Mucosa of descending colon (tissue), 3 donors: ENCODE measurements at regions not wholly inside any gene's neighbourhood (a gene's known extent, or its start where the extent isn't known, plus 50 kb on each side); places are given as distances from the start of the nearest gene placed in this dataset.

Source experiments
- ATAC-seq: fragments of 200-7000 bp; cut with Tn5 transposase; one replicate; pipeline ENCODE4 v1.9.1; 2020; ENCODE audit warnings: mild to moderate bottlenecking, moderate library complexity
- DNase-seq, 3 donors: peaks; one replicate each; pipeline ENCODE4 v3.0.0-alpha.2; 2020
- H3K36me3 ChIP-seq: fragments of 200-600 bp; one replicate; pipeline ENCODE4 v1.8.0; 2021; ENCODE audit warnings: low read depth, mild to moderate bottlenecking
- H3K4me1 ChIP-seq: fragments of 200-600 bp; one replicate; pipeline ENCODE4 v1.8.0; 2021; ENCODE audit warnings: low read depth, mild to moderate bottlenecking
- H3K4me3 ChIP-seq: fragments of 200-600 bp; one replicate; pipeline ENCODE4 v1.8.0; 2021; ENCODE audit warnings: mild to moderate bottlenecking
- H3K9me3 ChIP-seq: fragments of 200-600 bp; one replicate; pipeline ENCODE4 v1.8.0; 2021; ENCODE audit warnings: mild to moderate bottlenecking
- CTCF ChIP-seq: fragments of 200-600 bp; IDR thresholded peaks from one replicate; pipeline ENCODE4 v1.8.0; 2022; ENCODE audit warnings: antibody characterized with exemption, mild to moderate bottlenecking
- intact Hi-C, 2 donors: fragments of 100-400 bp; cut with DNase I in 1 of 2; cut with micrococcal nuclease in 1 of 2; formaldehyde crosslinking; loops; one replicate each; pipeline versions ENCODE4 v1.11.0 to v1.11.1; 2022; cut with DNase I, micrococcal nuclease
- donor health status: DM: no; HTN: no; CAD: no; lungs with moderate emphysema.
- donor health status: DM: no; HTN: no; CAD: no.
- donor health status: DM: no; HTN: yes; CAD: no.

DNA sequence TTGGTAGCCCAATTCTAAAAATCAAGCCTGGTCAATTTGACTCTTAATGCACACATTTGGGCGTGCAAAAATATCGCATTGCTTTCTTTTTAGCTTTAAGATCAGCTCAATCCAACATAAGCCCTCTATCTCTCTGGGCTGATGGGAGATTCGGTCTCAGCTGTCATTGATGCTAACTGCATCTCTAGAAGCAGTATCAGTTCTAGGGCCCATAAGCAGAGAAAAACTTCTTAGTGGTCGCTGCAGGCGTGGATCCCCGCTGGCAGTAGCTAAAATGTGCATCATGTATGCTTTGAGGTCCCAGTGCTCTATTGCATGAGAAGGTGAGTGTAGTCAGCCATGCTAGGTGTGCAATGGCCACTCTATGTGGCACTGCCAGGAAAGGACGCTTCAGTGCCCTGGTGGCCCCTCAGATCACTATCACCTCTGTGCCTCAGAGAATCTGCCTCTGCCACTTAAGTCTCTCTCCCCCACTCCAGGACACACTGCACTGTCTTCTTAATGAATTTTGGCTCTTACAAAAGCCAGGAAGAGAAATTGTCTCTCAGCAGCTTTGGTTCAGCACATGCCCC lies 79.7 kb upstream of the GADD45A start:
- no peak for ATAC-seq
- no peak overlapping the region for H3K4me3 ChIP-seq
- H3K36me3 ChIP-seq, result no peaks in the 10 kb centered on the region
- intact Hi-C loops, result no loop called here
- TF ChIP-seq CTCF, result no peak
- no peak for DNase-seq
- H3K9me3 ChIP-seq, result no peaks in the 10 kb centered on the region
- no peaks in the 10 kb centered on the region for H3K4me1 ChIP-seq

- TF ChIP-seq CTCF, result no peak
- no peak for DNase-seq
- Histone ChIP-seq H3K9me3 (no peaks in the 10 kb centered on the region), H3K36me3 (no peaks in the 10 kb centered on the region), H3K4me1 (no peaks in the 10 kb centered on the region), H3K4me3 (no peak overlapping the region)
- no peak for ATAC-seq
- intact Hi-C loops, result no loop called here
Observed at GRCh38 chr1:67607286-67607685, 77.7 kb upstream of the GADD45A start.

GRCh38 chr1:67607699-67608098 lies 77.3 kb upstream of the GADD45A start:
- H3K36me3 ChIP-seq, result no peaks in the 10 kb centered on the region
- DNase-seq (no peak), ATAC-seq (no peak)
- intact Hi-C loops, result no loop called here
- no peak for TF ChIP-seq CTCF
- H3K4me3 ChIP-seq, result no peak overlapping the region
- no peaks in the 10 kb centered on the region for H3K9me3 ChIP-seq
- H3K4me1 ChIP-seq, result no peaks in the 10 kb centered on the region

GRCh38 chr1:67608661-67609576 lies 76.1 kb upstream of the GADD45A start:
- DNase-seq, result no peak
- intact Hi-C loops, result no loop called here

More at GRCh38 chr1:67608661-67609576, 76.1 kb upstream of the GADD45A start:
- no peaks in the 10 kb centered on the region for H3K9me3 ChIP-seq
- H3K4me1 ChIP-seq, result no peaks in the 10 kb centered on the region
- no peak overlapping the region for H3K4me3 ChIP-seq
- ATAC-seq, result no peak
- no peak for TF ChIP-seq CTCF
- H3K36me3 ChIP-seq, result no peaks in the 10 kb centered on the region
